ENCODE measurements at regions not wholly inside any gene's neighbourhood (a gene's known extent, or its start where the extent isn't known, plus 50 kb on each side); places are given as distances from the start of the nearest gene placed in this dataset.

GRCh38 chr5:12683249-12683648 is 779.0 kb upstream of the CTNND2 start:
- Histone ChIP-seq H3K27me3 (ENCODE audit: control insufficient read depth, insufficient read depth, low read length) (no peaks in the 10 kb centered on the region), H4K20me1 (ENCODE audit: control insufficient read depth, extremely low read depth, insufficient read depth, low read length) (no peaks in the 10 kb centered on the region), H3K4me3 (replicated peaks in 1 of 4; ENCODE audit: control extremely low read depth in 1 of 4, insufficient read depth in 1 of 4, low read depth in 3 of 4, low read length in 4 of 4) (no peak overlapping the region), H3K9ac (ENCODE audit: insufficient read depth, low read length) (no peak overlapping the region), H3K4me2 (ENCODE audit: extremely low read depth, insufficient read depth, low read length) (no peak overlapping the region), H2AFZ (ENCODE audit: low read length) (no peak overlapping the region), H3K9me3 (ENCODE audit: control insufficient read depth, insufficient read depth, low read depth, low read length) (no peaks in the 10 kb centered on the region), H3K36me3 (ENCODE audit: control insufficient read depth, insufficient read depth, low read length) (no peaks in the 10 kb centered on the region), H3K79me2 (ENCODE audit: control insufficient read depth, insufficient read depth, low read length) (no peaks in the 10 kb centered on the region), H3K4me1 (ENCODE audit: control insufficient read depth, extremely low read depth, insufficient read depth, low read length) (no peaks in the 10 kb centered on the region), H3K27ac (ENCODE audit: insufficient read depth, low read length) (no peak overlapping the region)
- no peak for TF ChIP-seq EZH2 (IDR thresholded peaks at IDR 0.05; ENCODE audit: low read length, missing control alignments)
- no peak for TF ChIP-seq CTCF (conservative IDR thresholded peaks at IDR 0.05 in 1 of 2, IDR thresholded peaks at IDR 0.05 in 1 of 2; ENCODE audit: low read depth in 1 of 2, low read length in 2 of 2)
- DNase-seq (ENCODE audit: low read depth in 2 of 2) = no peak

GRCh38 chr5:12679731-12680130 is 775.5 kb upstream of the CTNND2 start:
- Histone ChIP-seq H3K9me3 (ENCODE audit: control insufficient read depth, insufficient read depth, low read depth, low read length) (no peaks in the 10 kb centered on the region), H3K79me2 (ENCODE audit: control insufficient read depth, insufficient read depth, low read length) (no peaks in the 10 kb centered on the region), H3K36me3 (ENCODE audit: control insufficient read depth, insufficient read depth, low read length) (no peaks in the 10 kb centered on the region), H3K27ac (ENCODE audit: insufficient read depth, low read length) (no peak overlapping the region), H3K4me1 (ENCODE audit: control insufficient read depth, extremely low read depth, insufficient read depth, low read length) (no peaks in the 10 kb centered on the region), H3K9ac (ENCODE audit: insufficient read depth, low read length) (no peak overlapping the region), H3K27me3 (ENCODE audit: control insufficient read depth, insufficient read depth, low read length) (no peaks in the 10 kb centered on the region), H3K4me3 (replicated peaks in 1 of 4; ENCODE audit: control extremely low read depth in 1 of 4, insufficient read depth in 1 of 4, low read depth in 3 of 4, low read length in 4 of 4) (no peak overlapping the region), H4K20me1 (ENCODE audit: control insufficient read depth, extremely low read depth, insufficient read depth, low read length) (no peaks in the 10 kb centered on the region), H3K4me2 (ENCODE audit: extremely low read depth, insufficient read depth, low read length) (no peak overlapping the region), H2AFZ (ENCODE audit: low read length) (no peak overlapping the region)
- DNase-seq (ENCODE audit: low read depth in 2 of 2) = no peak
- no peak for TF ChIP-seq CTCF (conservative IDR thresholded peaks at IDR 0.05 in 1 of 2, IDR thresholded peaks at IDR 0.05 in 1 of 2; ENCODE audit: low read depth in 1 of 2, low read length in 2 of 2)
- no peak for TF ChIP-seq EZH2 (IDR thresholded peaks at IDR 0.05; ENCODE audit: low read length, missing control alignments)

- H2AFZ ChIP-seq (ENCODE audit: low read length) = no peak overlapping the region
- no peak for DNase-seq (ENCODE audit: low read depth in 2 of 2)
- H3K9me3 ChIP-seq (ENCODE audit: control insufficient read depth, insufficient read depth, low read depth, low read length) = no peaks in the 10 kb centered on the region
- no peak overlapping the region for H3K4me2 ChIP-seq (ENCODE audit: extremely low read depth, insufficient read depth, low read length)
- no peak overlapping the region for H3K27ac ChIP-seq (ENCODE audit: insufficient read depth, low read length)
- H3K27me3 ChIP-seq (ENCODE audit: control insufficient read depth, insufficient read depth, low read length) = no peaks in the 10 kb centered on the region
- H4K20me1 ChIP-seq (ENCODE audit: control insufficient read depth, extremely low read depth, insufficient read depth, low read length) = no peaks in the 10 kb centered on the region
- H3K4me3 ChIP-seq (replicated peaks in 1 of 4; ENCODE audit: control extremely low read depth in 1 of 4, insufficient read depth in 1 of 4, low read depth in 3 of 4, low read length in 4 of 4) = no peak overlapping the region
- no peaks in the 10 kb centered on the region for H3K79me2 ChIP-seq (ENCODE audit: control insufficient read depth, insufficient read depth, low read length)
- TF ChIP-seq EZH2 (IDR thresholded peaks at IDR 0.05; ENCODE audit: low read length, missing control alignments) = no peak
- H3K4me1 ChIP-seq (ENCODE audit: control insufficient read depth, extremely low read depth, insufficient read depth, low read length) = no peaks in the 10 kb centered on the region
- no peaks in the 10 kb centered on the region for H3K36me3 ChIP-seq (ENCODE audit: control insufficient read depth, insufficient read depth, low read length)
- H3K9ac ChIP-seq (ENCODE audit: insufficient read depth, low read length) = no peak overlapping the region
Measured at GRCh38 chr5:12675959-12676358, 771.7 kb upstream of the CTNND2 start.

Data from fibroblast of lung (primary cell).